ENCODE measurements at regions not wholly inside any gene's neighbourhood (a gene's known extent, or its start where the extent isn't known, plus 50 kb on each side); places are given as distances from the start of the nearest gene placed in this dataset.

DNA sequence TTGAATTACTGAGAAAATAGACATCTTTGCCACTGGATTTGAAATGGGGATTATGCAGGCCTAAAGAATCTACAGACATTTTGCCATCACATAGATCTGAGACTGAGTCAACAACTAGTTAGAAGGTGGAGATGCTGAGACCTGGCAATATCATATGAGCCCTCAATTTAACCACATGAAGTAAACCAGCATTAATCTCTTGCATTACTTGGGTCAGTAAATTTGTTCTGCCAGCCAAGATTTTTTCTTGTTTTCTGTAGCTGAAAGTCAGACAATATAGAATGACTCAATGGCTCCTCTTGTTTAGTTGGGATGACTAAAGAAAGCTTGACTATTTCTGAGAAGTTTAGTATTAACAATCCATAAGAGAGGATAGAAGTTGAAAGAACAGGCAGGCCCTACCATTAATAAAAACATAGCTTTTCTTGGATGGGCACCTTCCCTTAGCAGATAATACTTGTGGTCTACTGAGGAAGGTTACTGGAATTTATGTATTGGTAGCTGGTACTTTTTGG is 396.7 kb upstream of the SORCS1 start:
- Histone ChIP-seq H2AFZ (ENCODE audit: low read depth, low read length) (no peak overlapping the region), H3K79me2 (replicated peaks; ENCODE audit: insufficient read depth, low read length) (no peaks in the 10 kb centered on the region), H3K27me3 (ENCODE audit: insufficient read depth, low read depth, low read length) (no peaks in the 10 kb centered on the region), H3K36me3 (ENCODE audit: insufficient read depth, low read length) (no peaks in the 10 kb centered on the region), H3F3A (ENCODE audit: insufficient read depth, low read length, poor library complexity, severe bottlenecking) (no peaks in the 10 kb centered on the region), H3K9me3 (ENCODE audit: low read length) (no peaks in the 10 kb centered on the region), H4K20me1 (ENCODE audit: insufficient read depth) (no peaks in the 10 kb centered on the region), H3K9me2 (ENCODE audit: insufficient read depth, low read length) (no peaks in the 10 kb centered on the region), H3K9ac (ENCODE audit: low read length) (no peak overlapping the region), H3K4me3 (ENCODE audit: low read length) (no peak overlapping the region), H3K27ac (ENCODE audit: low read length) (no peak overlapping the region), H3K4me2 (ENCODE audit: low read length) (no peak overlapping the region)
- TF ChIP-seq POLR2AphosphoS5 (IDR thresholded peaks at IDR 0.05) (no peak), REST (IDR thresholded peaks at IDR 0.05; ENCODE audit: borderline replicate concordance) (no peak), RAD21 (conservative IDR thresholded peaks at IDR 0.05) (no peak), SMC3 (conservative IDR thresholded peaks at IDR 0.05; ENCODE audit: poor library complexity) (no peak), EZH2 (IDR thresholded peaks at IDR 0.05; ENCODE audit: borderline replicate concordance, insufficient read depth, low read length, poor library complexity, severe bottlenecking) (no peak), MXI1 (conservative IDR thresholded peaks at IDR 0.05; ENCODE audit: poor library complexity, severe bottlenecking) (no peak), CTCF (IDR thresholded peaks at IDR 0.05; ENCODE audit: poor library complexity, severe bottlenecking) (no peak), TAF1 (IDR thresholded peaks at IDR 0.05; ENCODE audit: low read depth) (no peak), EP300 (conservative IDR thresholded peaks at IDR 0.05; ENCODE audit: poor library complexity, severe bottlenecking) (no peak)

GRCh38 chr10:107557916-107558315 is 393.4 kb upstream of the SORCS1 start:
- H3K4me3 ChIP-seq (ENCODE audit: low read length): no peak overlapping the region
- H3K9ac ChIP-seq (ENCODE audit: low read length): no peak overlapping the region
- no peak overlapping the region for H3K27ac ChIP-seq (ENCODE audit: low read length)
- no peaks in the 10 kb centered on the region for H3K27me3 ChIP-seq (ENCODE audit: insufficient read depth, low read depth, low read length)
- no peaks in the 10 kb centered on the region for H3K79me2 ChIP-seq (replicated peaks; ENCODE audit: insufficient read depth, low read length)
- no peaks in the 10 kb centered on the region for H4K20me1 ChIP-seq (ENCODE audit: insufficient read depth)
- TF ChIP-seq EZH2 (IDR thresholded peaks at IDR 0.05; ENCODE audit: borderline replicate concordance, insufficient read depth, low read length, poor library complexity, severe bottlenecking) (no peak), POLR2AphosphoS5 (IDR thresholded peaks at IDR 0.05) (no peak), CTCF (IDR thresholded peaks at IDR 0.05; ENCODE audit: poor library complexity, severe bottlenecking) (no peak), TAF1 (IDR thresholded peaks at IDR 0.05; ENCODE audit: low read depth) (no peak), SMC3 (conservative IDR thresholded peaks at IDR 0.05; ENCODE audit: poor library complexity) (no peak), REST (IDR thresholded peaks at IDR 0.05; ENCODE audit: borderline replicate concordance) (no peak), MXI1 (conservative IDR thresholded peaks at IDR 0.05; ENCODE audit: poor library complexity, severe bottlenecking) (no peak), EP300 (conservative IDR thresholded peaks at IDR 0.05; ENCODE audit: poor library complexity, severe bottlenecking) (no peak), RAD21 (conservative IDR thresholded peaks at IDR 0.05) (no peak)
- no peak overlapping the region for H3K4me2 ChIP-seq (ENCODE audit: low read length)
- no peaks in the 10 kb centered on the region for H3K9me2 ChIP-seq (ENCODE audit: insufficient read depth, low read length)
- no peaks in the 10 kb centered on the region for H3K9me3 ChIP-seq (ENCODE audit: low read length)
- no peaks in the 10 kb centered on the region for H3K36me3 ChIP-seq (ENCODE audit: insufficient read depth, low read length)
- H2AFZ ChIP-seq (ENCODE audit: low read depth, low read length): no peak overlapping the region
- no peaks in the 10 kb centered on the region for H3F3A ChIP-seq (ENCODE audit: insufficient read depth, low read length, poor library complexity, severe bottlenecking)
